ENCODE measurements at regions not wholly inside any gene's neighbourhood (a gene's known extent, or its start where the extent isn't known, plus 50 kb on each side); places are given as distances from the start of the nearest gene placed in this dataset.

DNA sequence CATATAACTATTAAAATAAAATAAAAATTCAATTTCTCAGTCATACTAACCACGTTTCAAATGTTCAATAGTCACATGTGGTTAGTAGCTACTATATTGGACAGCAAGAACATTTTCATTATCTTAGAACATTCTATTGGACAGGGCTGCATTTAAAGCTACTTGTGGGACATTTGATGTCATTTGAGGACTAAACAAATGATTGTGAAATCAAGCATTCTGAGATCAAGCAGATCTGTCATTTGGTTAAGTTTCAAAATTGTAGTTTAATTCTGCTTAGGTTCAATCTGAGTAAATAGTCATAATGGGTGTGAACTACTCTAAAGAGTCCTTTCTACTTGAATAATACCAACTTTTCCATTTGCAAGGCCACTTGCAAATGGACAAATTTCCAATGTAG lies 226.9 kb upstream of the C9orf72 start:
- TF ChIP-seq, protein P1, sequence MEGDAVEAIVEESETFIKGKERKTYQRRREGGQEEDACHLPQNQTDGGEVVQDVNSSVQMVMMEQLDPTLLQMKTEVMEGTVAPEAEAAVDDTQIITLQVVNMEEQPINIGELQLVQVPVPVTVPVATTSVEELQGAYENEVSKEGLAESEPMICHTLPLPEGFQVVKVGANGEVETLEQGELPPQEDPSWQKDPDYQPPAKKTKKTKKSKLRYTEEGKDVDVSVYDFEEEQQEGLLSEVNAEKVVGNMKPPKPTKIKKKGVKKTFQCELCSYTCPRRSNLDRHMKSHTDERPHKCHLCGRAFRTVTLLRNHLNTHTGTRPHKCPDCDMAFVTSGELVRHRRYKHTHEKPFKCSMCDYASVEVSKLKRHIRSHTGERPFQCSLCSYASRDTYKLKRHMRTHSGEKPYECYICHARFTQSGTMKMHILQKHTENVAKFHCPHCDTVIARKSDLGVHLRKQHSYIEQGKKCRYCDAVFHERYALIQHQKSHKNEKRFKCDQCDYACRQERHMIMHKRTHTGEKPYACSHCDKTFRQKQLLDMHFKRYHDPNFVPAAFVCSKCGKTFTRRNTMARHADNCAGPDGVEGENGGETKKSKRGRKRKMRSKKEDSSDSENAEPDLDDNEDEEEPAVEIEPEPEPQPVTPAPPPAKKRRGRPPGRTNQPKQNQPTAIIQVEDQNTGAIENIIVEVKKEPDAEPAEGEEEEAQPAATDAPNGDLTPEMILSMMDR (conservative IDR thresholded peaks at IDR 0.05; ENCODE audit: low read length): no peak
- no peak for TF ChIP-seq EZH2phosphoT487 (IDR thresholded peaks at IDR 0.05; ENCODE audit: borderline replicate concordance)

All from Loucy (cell line).